HUES48 (cell line): ENCODE measurements at regions not wholly inside any gene's neighbourhood (a gene's known extent, or its start where the extent isn't known, plus 50 kb on each side); places are given as distances from the start of the nearest gene placed in this dataset.

Source experiments
- H3K27ac ChIP-seq: one replicate; pipeline ENCODE4 v1.7.0; 2013; ENCODE audit warnings: low read depth, low read length, inconsistent platforms
- H3K27me3 ChIP-seq: 2 replicates; pipeline ENCODE4 v1.6.1; 2013; ENCODE audit warnings: mild to moderate bottlenecking, low read length; ENCODE audit not compliant: control insufficient read depth, insufficient read depth
- H3K36me3 ChIP-seq: 2 replicates; pipeline ENCODE4 v1.6.1; 2013; ENCODE audit warnings: low read length; ENCODE audit not compliant: control insufficient read depth, insufficient read depth
- H3K4me1 ChIP-seq: 2 replicates; pipeline ENCODE4 v1.6.1; 2013; ENCODE audit warnings: mild to moderate bottlenecking, low read length; ENCODE audit not compliant: control insufficient read depth, insufficient read depth
- H3K4me3 ChIP-seq: 2 replicates; pipeline ENCODE4 v1.5.1; 2013; ENCODE audit warnings: mild to moderate bottlenecking, low read depth, low read length
- H3K9ac ChIP-seq: 2 replicates; pipeline ENCODE4 v1.6.1; 2013; ENCODE audit warnings: mild to moderate bottlenecking, low read depth, low read length, moderate library complexity
- H3K9me3 ChIP-seq: 2 replicates; pipeline ENCODE4 v1.6.1; 2013; ENCODE audit warnings: low read length; ENCODE audit not compliant: control insufficient read depth, insufficient read depth

- Histone ChIP-seq H3K27ac (no peak overlapping the region), H3K4me3 (no peak overlapping the region), H3K4me1 (no peaks in the 10 kb centered on the region), H3K9me3 (no peaks in the 10 kb centered on the region), H3K36me3 (no peaks in the 10 kb centered on the region), H3K27me3 (no peaks in the 10 kb centered on the region), H3K9ac (no peak overlapping the region)
Measured at GRCh38 chr9:31597977-31598376, 786.5 kb upstream of the ACO1 start.

GRCh38 chr9:31601666-31602065, 782.8 kb upstream of the ACO1 start:
- Histone ChIP-seq H3K4me1 (no peaks in the 10 kb centered on the region), H3K9ac (no peak overlapping the region), H3K27me3 (no peaks in the 10 kb centered on the region), H3K36me3 (no peaks in the 10 kb centered on the region), H3K27ac (no peak overlapping the region), H3K9me3 (no peaks in the 10 kb centered on the region), H3K4me3 (no peak overlapping the region)

- Histone ChIP-seq H3K4me1 (0 out of 2 replicates have a peak, but pooled peaks cover 3% of the 10 kb centered on the region), H3K27ac (no peak overlapping the region), H3K4me3 (no peak overlapping the region), H3K27me3 (no peaks in the 10 kb centered on the region), H3K9ac (no peak overlapping the region), H3K9me3 (no peaks in the 10 kb centered on the region), H3K36me3 (no peaks in the 10 kb centered on the region)
Measured at GRCh38 chr9:31604531-31604930, 779.9 kb upstream of the ACO1 start.

- no peak overlapping the region for H3K9ac ChIP-seq
- H3K4me1 ChIP-seq = 0 out of 2 replicates have a peak, but pooled peaks cover 3% of the 10 kb centered on the region
Measured at GRCh38 chr9:31605164-31605563, 779.3 kb upstream of the ACO1 start.

GRCh38 chr9:31606678-31607077, 777.8 kb upstream of the ACO1 start:
- no peaks in the 10 kb centered on the region for H3K9me3 ChIP-seq
- no peaks in the 10 kb centered on the region for H3K27me3 ChIP-seq
- H3K4me1 ChIP-seq = 0 out of 2 replicates have a peak, but pooled peaks cover 3% of the 10 kb centered on the region
- H3K9ac ChIP-seq = no peak overlapping the region
- no peak overlapping the region for H3K4me3 ChIP-seq
- H3K36me3 ChIP-seq = no peaks in the 10 kb centered on the region
- H3K27ac ChIP-seq = no peak overlapping the region

More at GRCh38 chr9:31605164-31605563, 779.3 kb upstream of the ACO1 start:
- Histone ChIP-seq H3K9me3 (no peaks in the 10 kb centered on the region), H3K27ac (no peak overlapping the region), H3K4me3 (no peak overlapping the region), H3K36me3 (no peaks in the 10 kb centered on the region), H3K27me3 (no peaks in the 10 kb centered on the region)

GRCh38 chr9:31608416-31608815, 776.0 kb upstream of the ACO1 start:
- 0 out of 2 replicates have a peak, but pooled peaks cover 3% of the 10 kb centered on the region for H3K4me1 ChIP-seq
- H3K9me3 ChIP-seq = no peaks in the 10 kb centered on the region
- H3K27ac ChIP-seq = no peak overlapping the region
- H3K36me3 ChIP-seq = no peaks in the 10 kb centered on the region
- H3K9ac ChIP-seq = no peak overlapping the region
- H3K27me3 ChIP-seq = no peaks in the 10 kb centered on the region
- no peak overlapping the region for H3K4me3 ChIP-seq

GRCh38 chr9:31608881-31609280, 775.6 kb upstream of the ACO1 start:
- H3K4me1 ChIP-seq = 0 out of 2 replicates have a peak, but pooled peaks cover 3% of the 10 kb centered on the region
- H3K36me3 ChIP-seq = no peaks in the 10 kb centered on the region
- no peaks in the 10 kb centered on the region for H3K9me3 ChIP-seq
- no peak overlapping the region for H3K4me3 ChIP-seq
- H3K27me3 ChIP-seq = no peaks in the 10 kb centered on the region
- no peak overlapping the region for H3K27ac ChIP-seq
- no peak overlapping the region for H3K9ac ChIP-seq

GRCh38 chr9:31612336-31613030, 772.0 kb upstream of the ACO1 start:
- Histone ChIP-seq H3K9me3 (no peaks in the 10 kb centered on the region), H3K36me3 (no peaks in the 10 kb centered on the region), H3K9ac (no peak overlapping the region), H3K4me3 (no peak overlapping the region), H3K27me3 (no peaks in the 10 kb centered on the region), H3K4me1 (peaks cover 23% of the 10 kb centered on the region), H3K27ac (no peak overlapping the region)

GRCh38 chr9:31615966-31616365, 768.5 kb upstream of the ACO1 start:
- peaks cover 25% of the 10 kb centered on the region for H3K4me1 ChIP-seq
- no peaks in the 10 kb centered on the region for H3K27me3 ChIP-seq

GRCh38 chr9:31623511-31623910, 760.9 kb upstream of the ACO1 start:
- Histone ChIP-seq H3K27me3 (no peaks in the 10 kb centered on the region), H3K4me3 (no peak overlapping the region), H3K4me1 (no peaks in the 10 kb centered on the region), H3K27ac (no peak overlapping the region), H3K9ac (no peak overlapping the region), H3K36me3 (no peaks in the 10 kb centered on the region), H3K9me3 (peaks cover 7% of the 10 kb centered on the region)

More at GRCh38 chr9:31615966-31616365, 768.5 kb upstream of the ACO1 start:
- H3K9me3 ChIP-seq = no peaks in the 10 kb centered on the region
- no peak overlapping the region for H3K9ac ChIP-seq
- H3K4me3 ChIP-seq = no peak overlapping the region
- no peaks in the 10 kb centered on the region for H3K36me3 ChIP-seq
- peak overlapping the region; percentile 75 for H3K27ac ChIP-seq

- Histone ChIP-seq H3K4me1 (peaks cover 29% of the 10 kb centered on the region), H3K36me3 (no peaks in the 10 kb centered on the region), H3K27ac (no peak overlapping the region), H3K9ac (no peak overlapping the region), H3K4me3 (no peak overlapping the region), H3K9me3 (peaks cover 7% of the 10 kb centered on the region), H3K27me3 (no peaks in the 10 kb centered on the region)
Measured at GRCh38 chr9:31629292-31629691, 755.2 kb upstream of the ACO1 start.
